ENCODE measurements at regions not wholly inside any gene's neighbourhood (a gene's known extent, or its start where the extent isn't known, plus 50 kb on each side); places are given as distances from the start of the nearest gene placed in this dataset.

DNA sequence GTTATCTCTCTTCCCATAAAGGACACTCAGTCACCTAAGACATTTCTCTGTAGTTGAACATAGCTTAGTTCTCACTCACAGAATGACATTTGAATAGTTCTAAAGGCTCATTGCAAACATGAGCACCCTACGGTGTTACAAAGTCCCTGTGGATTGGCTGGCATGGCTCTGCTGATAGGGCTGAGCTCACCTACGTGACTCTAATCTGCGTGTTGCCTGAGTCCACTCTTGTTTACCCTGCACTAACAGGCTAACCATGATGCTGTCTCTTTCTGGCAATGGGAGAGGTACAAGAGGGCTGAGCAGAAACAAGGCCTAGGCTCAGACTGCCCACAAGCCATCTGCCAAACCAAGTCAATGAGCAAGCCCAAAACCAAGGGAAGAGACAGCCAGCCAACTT, 103.6 kb downstream of the PALM2AKAP2 start:
- H3K27ac Mint-ChIP-seq, result peak overlapping the region; percentile 40
- no peak for ATAC-seq

DNA sequence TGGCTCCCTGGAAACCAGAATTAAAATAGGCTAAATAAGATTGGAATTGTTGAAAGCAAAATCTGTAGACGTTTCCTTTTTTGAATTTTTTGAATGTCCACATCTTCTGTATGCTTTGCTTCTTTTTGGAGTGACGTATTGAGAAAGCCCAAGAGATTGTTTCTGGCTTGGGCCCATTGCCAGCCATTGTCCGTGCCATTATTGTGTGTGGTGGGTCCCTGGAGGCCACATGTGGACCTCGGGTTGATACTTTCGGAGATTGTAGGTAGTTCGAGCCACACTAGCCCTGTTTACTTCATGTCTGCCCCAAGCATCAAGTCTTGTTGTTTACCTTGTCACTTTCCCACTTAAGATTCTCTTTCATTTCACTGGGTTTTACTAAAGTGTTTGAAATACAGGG, 106.0 kb downstream of the PALM2AKAP2 start:
- CTCF ChIA-PET, result interaction anchor here (0.9 to 2.6 kb wide), 12 partner anchors 11 to 266 kb away, joined by 3 to 9 read pairs (median 6); no protein-coding TSS in a partner anchor

More for the DNA sequence above, 103.6 kb downstream of the PALM2AKAP2 start:
- peaks cover 35% of the 10 kb centered on the region for H3K4me1 Mint-ChIP-seq
- POLR2A ChIA-PET, result no interaction called here
- no peaks in the 10 kb centered on the region for H3K9me3 Mint-ChIP-seq (ENCODE audit: low read depth)
- H3K4me3 Mint-ChIP-seq, result no peak overlapping the region
- DNase-seq, result no peak
- intact Hi-C loops (cut with DNase I, micrococcal nuclease), result loop anchor here (10.0 kb wide), 2 partner anchors 309 to 371 kb away; partner anchors contain the start of gene TXN (in 1 of the 2)
- no peaks in the 10 kb centered on the region for H3K36me3 Mint-ChIP-seq (ENCODE audit: low read depth)
- CTCF ChIA-PET, result interaction anchor here (0.8 to 1.3 kb wide), 6 partner anchors 10 to 175 kb away, joined by 3 to 8 read pairs (median 3); no protein-coding TSS in a partner anchor
- peaks cover 6% of the 10 kb centered on the region for H3K27me3 Mint-ChIP-seq

DNA sequence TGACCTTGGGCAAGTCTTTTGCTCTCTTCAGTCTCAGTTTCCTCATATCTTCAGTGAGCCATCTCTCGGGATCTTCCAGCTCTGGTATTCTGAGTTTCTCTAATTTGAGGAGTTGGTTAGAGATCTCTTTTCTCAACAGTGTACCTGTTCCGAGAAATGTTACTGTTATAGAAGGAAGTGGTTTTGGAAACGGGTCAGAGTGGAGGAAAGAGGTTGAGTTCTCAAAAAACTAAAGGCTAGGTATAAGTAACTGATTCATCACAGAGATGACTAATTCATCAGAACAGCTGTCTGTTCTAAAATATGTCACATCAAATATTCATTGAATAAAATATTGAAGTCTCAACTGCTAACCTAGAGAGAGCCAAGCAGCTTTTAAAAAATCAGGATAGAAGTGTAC, 106.6 kb downstream of the PALM2AKAP2 start:
- Mint-ChIP-seq H3K4me1 (peaks cover 45% of the 10 kb centered on the region), H3K36me3 (ENCODE audit: low read depth) (no peaks in the 10 kb centered on the region), H3K27ac (peak overlapping the region; percentile 88), H3K27me3 (no peaks in the 10 kb centered on the region), H3K9me3 (ENCODE audit: low read depth) (no peaks in the 10 kb centered on the region), H3K4me3 (no peak overlapping the region)
- intact Hi-C loops (cut with DNase I, micrococcal nuclease), result loop anchor here (1.0 to 10.0 kb wide), 9 partner anchors 9 to 370 kb away; partner anchors contain the start of gene TXN (in 2 of the 2)
- ChIA-PET POLR2A (interaction anchor here (1.7 kb wide), 1 partner anchor 262 kb away, joined by 9 read pairs; no protein-coding TSS in a partner anchor), CTCF (interaction anchor here (0.6 to 2.6 kb wide), 13 partner anchors 10 to 270 kb away, joined by 3 to 9 read pairs (median 5); no protein-coding TSS in a partner anchor)
- ATAC-seq (peak; percentile 88), DNase-seq (no peak)

More for the DNA sequence above, 106.0 kb downstream of the PALM2AKAP2 start:
- Mint-ChIP-seq H3K27me3 (no peaks in the 10 kb centered on the region), H3K36me3 (ENCODE audit: low read depth) (no peaks in the 10 kb centered on the region), H3K4me3 (no peak overlapping the region), H3K4me1 (peaks cover 45% of the 10 kb centered on the region), H3K27ac (peak overlapping the region; percentile 88), H3K9me3 (ENCODE audit: low read depth) (no peaks in the 10 kb centered on the region)
- DNase-seq (no peak), ATAC-seq (no peak)
- POLR2A ChIA-PET, result interaction anchor here (1.7 kb wide), 1 partner anchor 262 kb away, joined by 9 read pairs; no protein-coding TSS in a partner anchor
- intact Hi-C loops (cut with DNase I, micrococcal nuclease), result loop anchor here (1.0 to 10.0 kb wide), 9 partner anchors 9 to 371 kb away; partner anchors contain the start of gene TXN (in 2 of the 2)

DNA sequence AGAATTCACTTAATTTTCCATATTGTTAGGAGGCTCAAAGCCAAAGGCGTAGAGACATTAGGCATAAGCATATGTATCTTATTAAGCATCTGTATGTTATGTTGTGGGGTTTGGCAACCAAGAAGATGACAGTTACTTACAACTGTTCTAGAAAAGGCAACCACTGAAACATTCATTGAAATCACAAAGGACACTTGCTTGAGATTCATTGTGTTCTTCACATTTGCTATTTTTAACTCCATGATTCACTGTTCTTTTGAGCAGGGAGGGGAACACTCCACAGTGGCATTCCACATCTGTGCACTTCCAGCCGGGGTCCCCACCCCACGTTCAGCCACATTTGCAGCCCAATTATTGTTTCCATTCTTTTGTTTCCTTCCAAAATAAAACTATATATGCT, 107.1 kb downstream of the PALM2AKAP2 start:
- ATAC-seq (peak; percentile 48), DNase-seq (no peak)
- ChIA-PET CTCF (interaction anchor here (0.5 to 2.6 kb wide), 12 partner anchors 10 to 346 kb away, joined by 3 to 9 read pairs (median 7); no protein-coding TSS in a partner anchor), POLR2A (interaction anchor here (1.7 kb wide), 1 partner anchor 261 kb away, joined by 9 read pairs; no protein-coding TSS in a partner anchor)
- intact Hi-C loops (cut with DNase I, micrococcal nuclease), result loop anchor here (2.0 to 10.0 kb wide), 6 partner anchors 32 to 370 kb away; partner anchors contain the start of gene TXN (in 2 of the 2)
- Mint-ChIP-seq H3K4me1 (peaks cover 45% of the 10 kb centered on the region), H3K27me3 (no peaks in the 10 kb centered on the region), H3K27ac (peak overlapping the region; percentile 88), H3K9me3 (ENCODE audit: low read depth) (no peaks in the 10 kb centered on the region), H3K4me3 (no peak overlapping the region), H3K36me3 (ENCODE audit: low read depth) (no peaks in the 10 kb centered on the region)

DNA sequence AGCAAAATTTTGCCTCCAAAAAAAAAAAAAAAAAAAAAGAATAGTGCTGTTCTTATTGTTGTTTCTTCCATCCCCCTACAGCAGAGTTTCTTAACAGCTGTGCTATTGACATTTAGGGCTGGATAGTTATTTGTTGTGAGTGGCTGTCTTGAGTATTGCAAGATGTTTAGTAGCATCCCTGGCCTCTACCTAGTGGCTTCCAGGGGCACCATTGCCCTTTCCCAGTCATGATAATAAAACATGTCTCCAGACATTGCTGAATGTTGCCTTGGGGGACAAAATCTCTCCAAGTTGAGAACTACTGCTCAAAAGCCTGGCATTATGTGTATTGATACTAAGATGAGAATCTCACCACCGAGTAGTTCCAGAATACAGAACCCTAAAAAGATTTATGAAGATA, 108.7 kb downstream of the PALM2AKAP2 start:
- Mint-ChIP-seq H3K4me1 (peaks cover 52% of the 10 kb centered on the region), H3K27ac (peak overlapping the region; percentile 64), H3K27me3 (no peaks in the 10 kb centered on the region), H3K9me3 (ENCODE audit: low read depth) (no peaks in the 10 kb centered on the region), H3K36me3 (ENCODE audit: low read depth) (no peaks in the 10 kb centered on the region), H3K4me3 (no peak overlapping the region)
- intact Hi-C loops (cut with DNase I, micrococcal nuclease), result loop anchor here (10.0 kb wide), 2 partner anchors 314 to 366 kb away; partner anchors contain the start of gene TXN (in 1 of the 2)
- POLR2A ChIA-PET, result no interaction called here
- no peak for DNase-seq
- ATAC-seq, result no peak
- CTCF ChIA-PET, result interaction anchor here (1.0 to 1.9 kb wide), 3 partner anchors 14 to 210 kb away, joined by 3 to 7 read pairs (median 3); no protein-coding TSS in a partner anchor

DNA sequence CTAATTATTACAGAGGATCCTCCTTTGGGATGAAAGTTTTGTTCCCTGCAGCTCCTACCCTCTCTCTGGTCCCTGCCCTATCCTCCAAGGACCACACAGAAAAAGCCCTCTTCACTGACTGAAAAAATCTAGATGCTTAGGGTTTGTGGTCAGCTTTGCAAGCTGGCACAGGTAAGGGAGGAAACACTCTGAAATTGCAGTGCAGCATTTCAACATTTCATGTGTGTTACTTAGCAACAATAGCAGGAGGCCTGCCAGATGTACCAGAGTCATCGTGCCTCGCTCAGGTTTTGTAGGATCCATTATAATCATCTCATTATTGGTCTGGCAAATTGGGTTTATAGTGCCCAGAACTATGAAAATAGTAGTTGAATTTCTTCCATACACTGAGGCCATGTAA, 109.5 kb downstream of the PALM2AKAP2 start:
- no peaks in the 10 kb centered on the region for H3K36me3 Mint-ChIP-seq (ENCODE audit: low read depth)
- H3K27ac Mint-ChIP-seq, result peak overlapping the region; percentile 53
- ChIA-PET CTCF (interaction anchor here (1.9 kb wide), 1 partner anchor 14 kb away, joined by 7 read pairs; no protein-coding TSS in a partner anchor), POLR2A (interaction anchor here (0.6 kb wide), 1 partner anchor 71 kb away, joined by 3 read pairs; no protein-coding TSS in a partner anchor)
- no peak for DNase-seq
- peaks cover 56% of the 10 kb centered on the region for H3K4me1 Mint-ChIP-seq
- H3K27me3 Mint-ChIP-seq, result no peaks in the 10 kb centered on the region
- intact Hi-C loops (cut with DNase I, micrococcal nuclease), result loop anchor here (10.0 kb wide), 2 partner anchors 315 to 365 kb away; partner anchors contain the start of gene TXN (in 1 of the 2)
- ATAC-seq, result no peak
- no peaks in the 10 kb centered on the region for H3K9me3 Mint-ChIP-seq (ENCODE audit: low read depth)
- H3K4me3 Mint-ChIP-seq, result no peak overlapping the region

DNA sequence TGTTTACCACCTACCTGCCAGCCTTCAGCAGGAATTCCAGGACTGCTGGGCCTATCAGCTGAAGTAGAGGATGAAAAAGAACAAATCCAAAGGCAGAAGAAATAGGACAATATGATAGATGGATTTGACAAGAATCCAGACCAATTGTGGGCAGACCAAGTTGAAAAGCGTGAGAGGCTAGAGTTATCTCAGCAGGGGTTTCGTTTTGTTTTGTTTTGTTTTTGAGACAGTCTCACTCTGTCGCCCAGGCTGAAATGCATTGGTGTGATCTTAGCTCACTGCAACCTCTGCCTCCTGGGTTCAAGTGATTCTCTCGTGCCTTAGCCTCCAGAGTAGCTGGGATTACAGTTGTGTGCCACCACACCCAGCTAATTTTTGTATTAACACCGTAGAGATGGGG, 113.2 kb downstream of the PALM2AKAP2 start:
- ATAC-seq, result no peak
- Mint-ChIP-seq H3K4me1 (peaks cover 44% of the 10 kb centered on the region), H3K9me3 (ENCODE audit: low read depth) (peaks cover 2% of the 10 kb centered on the region), H3K27ac (peak overlapping the region; percentile 69), H3K27me3 (no peaks in the 10 kb centered on the region), H3K36me3 (ENCODE audit: low read depth) (no peaks in the 10 kb centered on the region), H3K4me3 (no peak overlapping the region)
- ChIA-PET CTCF (interaction anchor here (0.6 to 2.0 kb wide), 4 partner anchors 10 to 292 kb away, joined by 3 to 8 read pairs (median 3); no protein-coding TSS in a partner anchor), POLR2A (no interaction called here)
- no peak for DNase-seq
- intact Hi-C loops (cut with DNase I, micrococcal nuclease), result no loop called here

DNA sequence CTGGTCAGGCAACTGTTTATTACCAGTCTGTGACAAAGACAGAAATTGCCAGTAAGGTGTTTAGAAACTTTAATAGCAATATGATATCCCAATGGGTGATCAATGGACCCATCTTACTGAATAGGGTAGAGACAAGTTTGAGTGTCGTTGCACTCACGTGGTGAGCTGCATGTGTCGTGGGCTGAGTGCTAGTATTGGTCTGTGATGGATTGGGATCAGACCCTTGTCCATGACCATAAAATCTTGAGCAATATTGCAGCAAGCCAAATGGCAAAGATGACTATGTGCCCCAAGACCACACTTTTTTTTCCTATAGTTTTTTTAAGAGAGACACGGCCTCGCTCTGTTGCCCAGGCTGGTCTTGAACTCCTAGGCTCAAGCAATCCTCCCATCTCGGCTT, 114.5 kb downstream of the PALM2AKAP2 start:
- CTCF ChIA-PET, result interaction anchor here (0.6 to 2.0 kb wide), 3 partner anchors 11 to 291 kb away, joined by 3 to 8 read pairs (median 3); no protein-coding TSS in a partner anchor
- DNase-seq (peak; percentile 49), ATAC-seq (peak; percentile 52)
- Mint-ChIP-seq H3K4me1 (peaks cover 34% of the 10 kb centered on the region), H3K4me3 (no peak overlapping the region), H3K27ac (peak overlapping the region; percentile 87), H3K27me3 (peaks cover 6% of the 10 kb centered on the region), H3K36me3 (ENCODE audit: low read depth) (no peaks in the 10 kb centered on the region), H3K9me3 (ENCODE audit: low read depth) (peaks cover 2% of the 10 kb centered on the region)
- POLR2A ChIA-PET, result interaction anchor here (1.5 kb wide), 1 partner anchor 254 kb away, joined by 7 read pairs; no protein-coding TSS in a partner anchor
- intact Hi-C loops (cut with DNase I, micrococcal nuclease), result loop anchor here (2.0 kb wide), 5 partner anchors 40 to 362 kb away; partner anchors contain the start of gene TXN (in 1 of the 2)

DNA sequence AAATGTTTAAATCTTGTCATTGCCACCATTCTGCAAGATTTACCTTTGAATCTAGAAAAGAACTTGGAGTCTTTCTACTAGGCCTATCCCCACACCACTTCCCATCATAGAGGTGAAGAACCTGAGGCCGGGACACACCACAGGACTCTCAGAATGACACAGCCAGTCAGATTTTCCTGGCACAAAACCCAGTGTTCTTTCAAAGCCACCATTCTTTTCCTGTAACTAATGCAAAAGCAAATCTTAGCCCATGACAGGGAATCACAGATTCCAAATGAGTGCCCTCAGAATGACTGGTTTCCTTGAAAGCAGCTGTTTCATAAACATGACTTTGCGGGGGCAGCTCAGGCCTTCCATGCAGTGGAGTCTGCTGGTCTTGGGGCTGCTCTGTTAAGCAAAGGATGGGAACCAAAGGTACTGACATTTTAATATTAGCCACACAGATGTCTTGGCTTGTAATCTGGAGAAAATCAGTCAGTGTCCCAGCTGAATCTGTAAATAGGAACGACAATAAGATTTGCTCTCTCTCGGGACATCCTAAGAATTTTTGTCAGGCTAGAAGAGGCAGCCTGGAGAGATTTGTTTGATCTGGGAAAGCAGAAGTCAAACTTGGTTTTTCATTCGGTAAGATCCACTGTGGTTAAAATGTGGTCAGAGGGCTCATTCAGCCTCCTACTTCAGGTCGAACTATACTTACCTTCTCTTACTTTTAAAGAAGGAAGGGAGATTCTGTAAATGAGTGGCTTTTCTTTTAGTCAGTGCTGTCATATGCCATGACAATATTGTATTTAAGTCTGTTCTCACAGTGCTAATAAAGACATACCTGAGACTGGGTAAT, 115.1 kb downstream of the PALM2AKAP2 start:
- H3K36me3 Mint-ChIP-seq (ENCODE audit: low read depth), result no peaks in the 10 kb centered on the region
- peaks cover 2% of the 10 kb centered on the region for H3K9me3 Mint-ChIP-seq (ENCODE audit: low read depth)
- ATAC-seq (peak; percentile 75), DNase-seq (peak; percentile 80)
- peaks cover 6% of the 10 kb centered on the region for H3K27me3 Mint-ChIP-seq
- H3K27ac Mint-ChIP-seq, result peak overlapping the region; percentile 87
- POLR2A ChIA-PET, result interaction anchor here (1.5 kb wide), 1 partner anchor 253 kb away, joined by 7 read pairs; no protein-coding TSS in a partner anchor
- peak overlapping the region; percentile 36 for H3K4me3 Mint-ChIP-seq
- intact Hi-C loops (cut with DNase I, micrococcal nuclease), result loop anchor here (1.0 to 2.0 kb wide), 10 partner anchors 9 to 362 kb away; partner anchors contain the start of gene TXN (in 1 of the 2)
- peaks cover 30% of the 10 kb centered on the region for H3K4me1 Mint-ChIP-seq
- CTCF ChIA-PET, result interaction anchor here (0.6 to 2.9 kb wide), 3 partner anchors 9 to 17 kb away, joined by 3 to 9 read pairs (median 8); no protein-coding TSS in a partner anchor

DNA sequence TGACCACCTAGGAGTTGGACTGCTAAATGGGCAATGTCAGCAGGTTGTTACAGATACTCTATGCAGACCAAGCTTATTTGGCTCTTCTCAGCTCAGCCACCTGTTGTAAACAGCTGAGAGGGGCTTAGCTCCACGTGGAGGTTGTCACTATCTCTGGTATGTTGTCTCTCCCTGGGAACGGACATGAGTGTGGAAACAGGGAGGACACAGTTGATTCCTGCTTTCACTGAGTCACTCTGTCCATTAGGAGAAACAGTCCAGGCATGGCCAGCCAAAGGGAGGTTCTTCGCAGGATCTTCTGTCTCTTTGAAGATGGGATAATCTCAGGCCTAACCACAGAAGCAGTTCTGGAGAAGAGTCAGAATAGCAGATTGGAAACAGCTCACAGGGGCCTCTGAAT, 121.2 kb downstream of the PALM2AKAP2 start:
- Mint-ChIP-seq H3K4me1 (peaks cover 2% of the 10 kb centered on the region), H3K27me3 (peaks cover 6% of the 10 kb centered on the region), H3K4me3 (no peak overlapping the region), H3K36me3 (ENCODE audit: low read depth) (no peaks in the 10 kb centered on the region), H3K9me3 (ENCODE audit: low read depth) (peaks cover under 1% of the 10 kb centered on the region), H3K27ac (no peak overlapping the region)
- DNase-seq (no peak), ATAC-seq (no peak)
- POLR2A ChIA-PET, result no interaction called here
- intact Hi-C loops (cut with DNase I, micrococcal nuclease), result loop anchor here in 1 of 2 experiments (5.0 to 10.0 kb wide), 2 partner anchors 316 to 724 kb away; no protein-coding TSS in a partner anchor
- CTCF ChIA-PET, result interaction anchor here (0.6 to 5.0 kb wide), 9 partner anchors 9 to 250 kb away, joined by 3 to 49 read pairs (median 4); no protein-coding TSS in a partner anchor

All from activated CD4-positive, alpha-beta T cell treated with anti-CD3 and anti-CD28 coated beads for 36 hours (primary cell).